ENCODE measurements at regions not wholly inside any gene's neighbourhood (a gene's known extent, or its start where the extent isn't known, plus 50 kb on each side); places are given as distances from the start of the nearest gene placed in this dataset.

DNA sequence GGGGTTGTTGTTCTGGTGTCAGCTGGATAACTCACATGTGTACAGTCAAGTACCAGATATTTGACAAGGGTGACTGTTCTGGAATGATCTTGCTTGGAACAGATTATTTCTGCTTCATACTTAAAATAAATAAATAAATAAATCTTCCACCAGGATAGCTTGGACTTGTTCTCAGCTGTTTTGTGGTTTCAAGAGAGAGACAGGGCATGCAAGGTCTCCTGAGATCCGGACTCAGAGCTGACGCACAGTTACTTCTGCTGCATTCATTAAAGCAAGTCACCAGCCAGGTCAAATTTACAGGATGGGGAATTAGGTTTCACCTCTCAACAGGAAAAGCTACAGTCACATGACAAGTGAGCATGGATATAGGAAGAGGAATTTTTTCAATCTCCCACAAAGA is 285.0 kb upstream of the SPTLC3 start:
- TF ChIP-seq, protein P1, sequence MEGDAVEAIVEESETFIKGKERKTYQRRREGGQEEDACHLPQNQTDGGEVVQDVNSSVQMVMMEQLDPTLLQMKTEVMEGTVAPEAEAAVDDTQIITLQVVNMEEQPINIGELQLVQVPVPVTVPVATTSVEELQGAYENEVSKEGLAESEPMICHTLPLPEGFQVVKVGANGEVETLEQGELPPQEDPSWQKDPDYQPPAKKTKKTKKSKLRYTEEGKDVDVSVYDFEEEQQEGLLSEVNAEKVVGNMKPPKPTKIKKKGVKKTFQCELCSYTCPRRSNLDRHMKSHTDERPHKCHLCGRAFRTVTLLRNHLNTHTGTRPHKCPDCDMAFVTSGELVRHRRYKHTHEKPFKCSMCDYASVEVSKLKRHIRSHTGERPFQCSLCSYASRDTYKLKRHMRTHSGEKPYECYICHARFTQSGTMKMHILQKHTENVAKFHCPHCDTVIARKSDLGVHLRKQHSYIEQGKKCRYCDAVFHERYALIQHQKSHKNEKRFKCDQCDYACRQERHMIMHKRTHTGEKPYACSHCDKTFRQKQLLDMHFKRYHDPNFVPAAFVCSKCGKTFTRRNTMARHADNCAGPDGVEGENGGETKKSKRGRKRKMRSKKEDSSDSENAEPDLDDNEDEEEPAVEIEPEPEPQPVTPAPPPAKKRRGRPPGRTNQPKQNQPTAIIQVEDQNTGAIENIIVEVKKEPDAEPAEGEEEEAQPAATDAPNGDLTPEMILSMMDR (IDR thresholded peaks at IDR 0.05; ENCODE audit: extremely low read depth, missing control alignments) = no peak

DNA sequence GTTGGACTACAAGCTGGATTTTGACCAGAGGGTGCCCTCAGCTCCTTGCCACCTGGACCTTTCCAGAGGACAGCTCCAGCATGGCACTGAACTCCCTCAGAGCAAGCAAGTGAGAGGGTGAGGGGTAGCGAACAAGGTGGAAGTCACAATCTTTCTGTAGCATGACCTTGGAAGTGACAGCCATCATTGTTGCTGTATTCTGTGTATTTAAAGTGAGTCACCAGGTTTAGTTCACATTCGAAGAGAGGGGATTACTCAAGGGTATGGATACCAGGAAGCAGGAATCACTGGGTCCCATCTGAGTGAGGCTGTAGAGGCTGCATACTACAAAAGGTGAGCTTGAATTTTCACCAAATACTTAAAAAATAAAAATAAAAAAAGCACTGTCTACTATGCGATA is 280.0 kb upstream of the SPTLC3 start:
- DNase-seq (ENCODE audit: low spot score) = no peak
- TF ChIP-seq, protein P1 (IDR thresholded peaks at IDR 0.05; ENCODE audit: extremely low read depth, missing control alignments) = no peak

More for the DNA sequence above, 285.0 kb upstream of the SPTLC3 start:
- no peak for DNase-seq (ENCODE audit: low spot score)

DNA sequence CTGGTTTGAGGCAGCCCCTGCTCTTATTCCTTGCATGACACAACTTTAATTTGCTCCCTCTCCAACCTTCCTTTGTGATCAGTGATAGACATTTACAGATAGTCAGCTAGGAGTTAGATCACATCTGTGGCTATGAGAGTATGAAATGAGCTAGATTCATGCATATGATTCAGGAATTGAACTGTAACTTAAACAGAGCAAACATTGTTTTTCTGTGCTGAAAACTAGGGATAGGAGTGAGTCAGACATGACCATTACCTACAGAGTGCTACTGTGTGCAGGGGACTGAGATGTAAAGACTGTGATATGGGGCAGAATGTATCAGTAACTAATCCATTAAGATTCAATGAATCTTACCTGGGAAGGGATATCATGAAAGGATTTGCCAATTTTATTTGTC is 279.4 kb upstream of the SPTLC3 start:
- DNase-seq (ENCODE audit: low spot score) = no peak
- TF ChIP-seq, protein P1 (IDR thresholded peaks at IDR 0.05; ENCODE audit: extremely low read depth, missing control alignments) = no peak

DNA sequence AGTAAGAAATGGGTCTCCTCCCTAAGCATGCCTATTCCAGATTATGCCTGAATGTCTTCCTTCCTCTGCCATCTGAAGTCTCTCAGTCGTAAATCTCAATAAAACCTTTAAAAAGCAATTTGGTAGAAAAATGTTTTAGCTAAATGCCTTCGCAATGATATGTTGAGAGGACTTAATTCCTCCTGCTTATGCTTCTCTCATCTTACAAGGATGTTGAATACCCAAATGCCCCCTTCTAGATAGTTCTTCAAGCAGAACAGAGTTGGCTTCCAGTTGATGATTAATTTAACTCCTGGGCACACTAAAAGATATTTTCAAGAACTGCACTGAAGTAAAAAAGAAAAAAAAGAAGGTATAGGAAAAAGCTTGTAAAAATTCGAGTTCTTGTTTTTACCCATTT is 275.0 kb upstream of the SPTLC3 start:
- no peak for DNase-seq (ENCODE audit: low spot score)
- TF ChIP-seq, protein P1 (IDR thresholded peaks at IDR 0.05; ENCODE audit: extremely low read depth, missing control alignments) = no peak

- DNase-seq (ENCODE audit: low spot score) = no peak
Measured at GRCh38 chr20:12737497-12737896, 271.3 kb upstream of the SPTLC3 start.

DNA sequence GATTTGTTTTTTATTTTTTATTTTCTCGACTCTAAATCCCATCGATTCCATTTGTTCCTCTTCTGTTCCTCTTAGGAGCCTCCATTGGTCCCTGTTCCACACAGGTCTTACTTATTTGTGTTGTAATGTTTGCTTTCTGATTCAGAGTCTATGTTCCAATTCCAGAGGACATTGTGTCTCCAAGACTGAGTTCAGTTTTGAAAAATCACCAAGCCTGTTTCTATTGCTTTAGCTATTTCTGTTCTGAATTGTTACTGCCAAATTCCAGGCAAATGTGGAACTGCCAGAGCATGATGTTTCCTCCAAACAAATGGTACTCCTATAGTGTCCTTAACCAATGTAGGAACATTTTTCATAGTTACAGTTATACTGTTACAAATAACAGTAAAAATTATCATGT is 270.9 kb upstream of the SPTLC3 start:
- DNase-seq (ENCODE audit: low spot score) = no peak
- TF ChIP-seq, protein P1 (IDR thresholded peaks at IDR 0.05; ENCODE audit: extremely low read depth, missing control alignments) = no peak

More at GRCh38 chr20:12737497-12737896, 271.3 kb upstream of the SPTLC3 start:
- TF ChIP-seq, protein P1 (IDR thresholded peaks at IDR 0.05; ENCODE audit: extremely low read depth, missing control alignments) = no peak

- DNase-seq (ENCODE audit: low spot score) = no peak
- TF ChIP-seq, protein P1 (IDR thresholded peaks at IDR 0.05; ENCODE audit: extremely low read depth, missing control alignments) = no peak
Measured at GRCh38 chr20:12740647-12741046, 268.1 kb upstream of the SPTLC3 start.

Data from GM20000 (cell line).